Neural progenitor cell (in vitro differentiated cells): ENCODE measurements at regions not wholly inside any gene's neighbourhood (a gene's known extent, or its start where the extent isn't known, plus 50 kb on each side); places are given as distances from the start of the nearest gene placed in this dataset.

Experiments
- CTCF ChIP-seq: fragments of 200-600 bp; sonication (generic); IDR thresholded peaks from 2 replicates; pipeline ENCODE4 v1.5.1; 2017; ENCODE audit warnings: antibody characterized with exemption, mild to moderate bottlenecking
- EZH2 ChIP-seq: fragments of 200-600 bp; sonication (generic); IDR thresholded peaks from 2 replicates; pipeline ENCODE4 v1.6.1; 2017; ENCODE audit warnings: antibody characterized with exemption, mild to moderate bottlenecking, moderate library complexity
- EZH2phosphoT487 ChIP-seq: fragments of 200-600 bp; sonication (generic); IDR thresholded peaks from 2 replicates; pipeline ENCODE4 v1.6.1; 2017; ENCODE audit warnings: antibody characterized with exemption

GRCh38 chr4:29722253-29722652, 997.9 kb upstream of the PCDH7 start:
- TF ChIP-seq CTCF (no peak), EZH2 (no peak), EZH2phosphoT487 (no peak)
